ENCODE measurements at regions not wholly inside any gene's neighbourhood (a gene's known extent, or its start where the extent isn't known, plus 50 kb on each side); places are given as distances from the start of the nearest gene placed in this dataset.

- TF ChIP-seq, protein P1, sequence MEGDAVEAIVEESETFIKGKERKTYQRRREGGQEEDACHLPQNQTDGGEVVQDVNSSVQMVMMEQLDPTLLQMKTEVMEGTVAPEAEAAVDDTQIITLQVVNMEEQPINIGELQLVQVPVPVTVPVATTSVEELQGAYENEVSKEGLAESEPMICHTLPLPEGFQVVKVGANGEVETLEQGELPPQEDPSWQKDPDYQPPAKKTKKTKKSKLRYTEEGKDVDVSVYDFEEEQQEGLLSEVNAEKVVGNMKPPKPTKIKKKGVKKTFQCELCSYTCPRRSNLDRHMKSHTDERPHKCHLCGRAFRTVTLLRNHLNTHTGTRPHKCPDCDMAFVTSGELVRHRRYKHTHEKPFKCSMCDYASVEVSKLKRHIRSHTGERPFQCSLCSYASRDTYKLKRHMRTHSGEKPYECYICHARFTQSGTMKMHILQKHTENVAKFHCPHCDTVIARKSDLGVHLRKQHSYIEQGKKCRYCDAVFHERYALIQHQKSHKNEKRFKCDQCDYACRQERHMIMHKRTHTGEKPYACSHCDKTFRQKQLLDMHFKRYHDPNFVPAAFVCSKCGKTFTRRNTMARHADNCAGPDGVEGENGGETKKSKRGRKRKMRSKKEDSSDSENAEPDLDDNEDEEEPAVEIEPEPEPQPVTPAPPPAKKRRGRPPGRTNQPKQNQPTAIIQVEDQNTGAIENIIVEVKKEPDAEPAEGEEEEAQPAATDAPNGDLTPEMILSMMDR (IDR thresholded peaks at IDR 0.05): no peak
- TF ChIP-seq POLR2AphosphoS5 (IDR thresholded peaks at IDR 0.05; ENCODE audit: insufficient read depth in 1 of 2, low read depth in 1 of 2) (no peak), POLR2A (IDR thresholded peaks at IDR 0.05) (no peak)
Observed at GRCh38 chr6:21767891-21768648, 174.5 kb downstream of the SOX4 start.
